ENCODE measurements at regions not wholly inside any gene's neighbourhood (a gene's known extent, or its start where the extent isn't known, plus 50 kb on each side); places are given as distances from the start of the nearest gene placed in this dataset.

- no peak overlapping the region for H2AFZ ChIP-seq (ENCODE audit: low read depth, low read length, poor library complexity, severe bottlenecking)
- intact Hi-C loops (cut with micrococcal nuclease): no loop called here
- no peak overlapping the region for H3K27ac ChIP-seq (ENCODE audit: low read depth, low read length)
- H3K79me2 ChIP-seq (ENCODE audit: insufficient read depth, low read length): no peaks in the 10 kb centered on the region
- RAD21 ChIA-PET (ENCODE audit: low non-redundant PET in 1 of 2, low total read pairs in 2 of 2, uncharacterized antibody in 2 of 2, unreplicated experiment in 2 of 2): no interaction called here
- ATAC-seq (no peak), DNase-seq (ENCODE audit: low read depth, low spot score) (no peak)
- no peaks in the 10 kb centered on the region; the same call in 1 of the 2 replicates for H3K27me3 ChIP-seq (ENCODE audit: insufficient read depth, low read length)
- no peak overlapping the region for H3K4me3 ChIP-seq (replicated peaks in 1 of 2; ENCODE audit: low read depth in 1 of 2, low read length in 2 of 2)
- no peak overlapping the region for H3K9ac ChIP-seq (ENCODE audit: low read length)
- H3K4me2 ChIP-seq (ENCODE audit: low read length): no peak overlapping the region
- CTCF ChIA-PET: no interaction called here
- no peaks in the 10 kb centered on the region for H3K9me3 ChIP-seq (ENCODE audit: control insufficient read depth in 1 of 2, insufficient read depth in 1 of 2, low read depth in 1 of 2, low read length in 2 of 2)
- H4K20me1 ChIP-seq (ENCODE audit: insufficient read depth): no peaks in the 10 kb centered on the region
- H3K9me2 ChIP-seq (ENCODE audit: insufficient read depth): no peaks in the 10 kb centered on the region
- no TSS peak for BruUV-seq (replicated peaks)
- TF ChIP-seq SRF (IDR thresholded peaks at IDR 0.05; ENCODE audit: low read depth) (no peak), POLR2AphosphoS5 (IDR thresholded peaks at IDR 0.05; ENCODE audit: low read depth, low read length) (no peak), SIN3A (IDR thresholded peaks at IDR 0.05; ENCODE audit: low read depth) (no peak), MAX (IDR thresholded peaks at IDR 0.05) (no peak), ELF1 (IDR thresholded peaks at IDR 0.05; ENCODE audit: borderline replicate concordance, low read depth) (no peak), EGR1 (IDR thresholded peaks at IDR 0.05; ENCODE audit: low read depth) (no peak), SP1 (IDR thresholded peaks at IDR 0.05; ENCODE audit: low read depth) (no peak)
- no peaks in the 10 kb centered on the region for H3K36me3 ChIP-seq (ENCODE audit: control insufficient read depth in 1 of 2, insufficient read depth in 2 of 2, low read length in 2 of 2)
- POLR2A ChIA-PET: no interaction called here
- H3K4me1 ChIP-seq (ENCODE audit: control insufficient read depth in 1 of 2, insufficient read depth in 2 of 2, low read length in 2 of 2): no peaks in the 10 kb centered on the region
These were observed 109.5 kb upstream of the PFN2 start for GRCh38 chr3:150080058-150080730.

GRCh38 chr3:150079029-150079739 lies 108.5 kb upstream of the PFN2 start:
- H3K9me3 ChIP-seq (ENCODE audit: control insufficient read depth in 1 of 2, insufficient read depth in 1 of 2, low read depth in 1 of 2, low read length in 2 of 2): no peaks in the 10 kb centered on the region
- no peak overlapping the region for H2AFZ ChIP-seq (ENCODE audit: low read depth, low read length, poor library complexity, severe bottlenecking)
- no peaks in the 10 kb centered on the region; the same call in 1 of the 2 replicates for H3K27me3 ChIP-seq (ENCODE audit: insufficient read depth, low read length)
- TF ChIP-seq EZH2phosphoT487 (IDR thresholded peaks at IDR 0.05; ENCODE audit: borderline replicate concordance) (no peak), POLR2AphosphoS5 (IDR thresholded peaks at IDR 0.05; ENCODE audit: low read depth, low read length) (no peak)
- no peaks in the 10 kb centered on the region for H3K4me1 ChIP-seq (ENCODE audit: control insufficient read depth in 1 of 2, insufficient read depth in 2 of 2, low read length in 2 of 2)
- BruUV-seq (replicated peaks): no TSS peak
- intact Hi-C loops (cut with micrococcal nuclease): no loop called here
- H3K79me2 ChIP-seq (ENCODE audit: insufficient read depth, low read length): no peaks in the 10 kb centered on the region
- H3K9ac ChIP-seq (ENCODE audit: low read length): no peak overlapping the region
- ChIA-PET RAD21 (ENCODE audit: low non-redundant PET in 1 of 2, low total read pairs in 2 of 2, uncharacterized antibody in 2 of 2, unreplicated experiment in 2 of 2) (no interaction called here), POLR2A (no interaction called here), CTCF (no interaction called here)
- no peaks in the 10 kb centered on the region for H3K9me2 ChIP-seq (ENCODE audit: insufficient read depth)
- no peak overlapping the region for H3K4me2 ChIP-seq (ENCODE audit: low read length)
- no peaks in the 10 kb centered on the region for H3K36me3 ChIP-seq (ENCODE audit: control insufficient read depth in 1 of 2, insufficient read depth in 2 of 2, low read length in 2 of 2)
- DNase-seq (ENCODE audit: low read depth, low spot score) (no peak), ATAC-seq (no peak)
- no peaks in the 10 kb centered on the region for H4K20me1 ChIP-seq (ENCODE audit: insufficient read depth)
- H3K4me3 ChIP-seq (replicated peaks in 1 of 2; ENCODE audit: low read depth in 1 of 2, low read length in 2 of 2): no peak overlapping the region
- H3K27ac ChIP-seq (ENCODE audit: low read depth, low read length): no peak overlapping the region

Data from HCT116 (cell line).